Astrocyte (in vitro differentiated cells and primary cell): ENCODE measurements at regions not wholly inside any gene's neighbourhood (a gene's known extent, or its start where the extent isn't known, plus 50 kb on each side); places are given as distances from the start of the nearest gene placed in this dataset.

Source experiments
- DNase-seq: peaks from one replicate; pipeline ENCODE4 v3.0.0-alpha.2; 2010; ENCODE audit warnings: low read depth
- FAIRE-seq: peaks from 2 replicates; lab custom pipeline; 2011; peaks lifted over from hg19 to GRCh38; lab: Jason Lieb, UNC
- H2AFZ ChIP-seq: 2 replicates; pipeline ENCODE4 v1.6.0; 2012; ENCODE audit warnings: low read depth, low read length, inconsistent platforms
- H3K27ac ChIP-seq: 2 replicates; pipeline ENCODE4 v1.5.1; 2011; ENCODE audit warnings: low read depth, low read length, inconsistent platforms
- H3K27me3 ChIP-seq: 2 replicates; pipeline ENCODE4 v1.6.0; 2011; ENCODE audit warnings: low read length, inconsistent platforms; ENCODE audit not compliant: insufficient read depth
- H3K36me3 ChIP-seq: 2 replicates; pipeline ENCODE4 v1.5.1; 2011; ENCODE audit warnings: low read length, inconsistent platforms; ENCODE audit not compliant: insufficient read depth
- H3K4me1 ChIP-seq: 2 replicates; pipeline ENCODE4 v1.5.1; 2011; ENCODE audit warnings: low read length, inconsistent platforms; ENCODE audit not compliant: insufficient read depth
- H3K4me2 ChIP-seq: 2 replicates; pipeline ENCODE4 v1.6.0; 2012; ENCODE audit warnings: low read length, inconsistent platforms
- H3K4me3 ChIP-seq: 2 replicates; pipeline ENCODE4 v1.5.1; 2011; ENCODE audit warnings: low read depth, mild to moderate bottlenecking, low read length, inconsistent platforms; ENCODE audit not compliant: insufficient read depth
- H3K79me2 ChIP-seq: 2 replicates; pipeline ENCODE4 v1.6.0; 2012; ENCODE audit warnings: mild to moderate bottlenecking, low read length, inconsistent platforms; ENCODE audit not compliant: insufficient read depth
- H3K9ac ChIP-seq: 2 replicates; pipeline ENCODE4 v1.6.0; 2012; ENCODE audit warnings: mild to moderate bottlenecking, low read length, inconsistent platforms
- H3K9me3 ChIP-seq: 2 replicates; pipeline ENCODE4 v1.5.1; 2012; ENCODE audit warnings: low read depth, mild to moderate bottlenecking, low read length, inconsistent platforms; ENCODE audit not compliant: insufficient read depth
- H4K20me1 ChIP-seq: 2 replicates; pipeline ENCODE4 v1.6.0; 2012; ENCODE audit warnings: low read length, inconsistent platforms; ENCODE audit not compliant: insufficient read depth
- H3K27ac Mint-ChIP-seq: one replicate; pipeline ENCODE4 v1.8.0; 2021; ENCODE audit warnings: mild to moderate bottlenecking, mixed read lengths; ENCODE audit not compliant: unreplicated experiment
- H3K27me3 Mint-ChIP-seq: one replicate; pipeline ENCODE4 v1.8.0; 2021; ENCODE audit warnings: low read depth, mixed read lengths; ENCODE audit not compliant: unreplicated experiment
- H3K36me3 Mint-ChIP-seq: one replicate; pipeline ENCODE4 v1.8.0; 2021; ENCODE audit warnings: low read depth, mixed read lengths; ENCODE audit not compliant: unreplicated experiment
- H3K4me1 Mint-ChIP-seq: one replicate; pipeline ENCODE4 v1.8.0; 2021; ENCODE audit warnings: low read depth, mixed read lengths; ENCODE audit not compliant: unreplicated experiment
- H3K4me3 Mint-ChIP-seq: one replicate; pipeline ENCODE4 v1.8.0; 2021; ENCODE audit warnings: mild to moderate bottlenecking, moderate library complexity, mixed read lengths; ENCODE audit not compliant: unreplicated experiment
- H3K9me3 Mint-ChIP-seq: one replicate; pipeline ENCODE4 v1.8.0; 2021; ENCODE audit warnings: mild to moderate bottlenecking, mixed read lengths; ENCODE audit not compliant: unreplicated experiment
- EZH2 ChIP-seq: IDR thresholded peaks from 2 replicates; pipeline ENCODE4 v1.6.1; 2012; ENCODE audit warnings: mild to moderate bottlenecking, low read length, inconsistent platforms; ENCODE audit not compliant: insufficient read depth
- TF ChIP-seq, protein P1 (sequence below): IDR thresholded peaks from 2 replicates; pipeline ENCODE4 v1.5.1; 2011; ENCODE audit warnings: low read depth, mild to moderate bottlenecking, inconsistent platforms, low read length, moderate library complexity; ENCODE audit not compliant: insufficient read depth

DNA sequence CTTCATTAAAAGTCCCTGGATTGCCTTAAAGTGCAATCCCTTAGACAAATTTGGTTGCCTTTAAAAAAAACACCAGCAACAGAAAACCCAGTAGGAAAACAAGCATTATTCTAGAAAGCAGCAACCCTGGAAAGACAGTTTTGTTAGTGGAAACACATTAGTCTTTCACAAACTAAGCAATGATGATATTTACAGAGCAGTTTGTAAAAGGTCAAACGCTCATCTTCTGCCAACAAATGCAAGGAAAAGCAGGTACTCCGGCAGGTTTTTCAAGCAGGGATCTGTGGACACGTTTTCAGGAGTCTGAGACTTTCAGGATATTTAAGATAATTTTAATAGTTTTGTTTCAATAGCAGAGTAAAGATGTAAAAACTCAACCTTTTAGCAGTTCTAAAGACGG is 202.2 kb downstream of the EXOC5 start:
- Histone ChIP-seq H3K36me3 (no peaks in the 10 kb centered on the region), H3K9me3 (no peaks in the 10 kb centered on the region), H3K4me3 (no peak overlapping the region), H3K9ac (no peak overlapping the region), H2AFZ (no peak overlapping the region), H4K20me1 (no peaks in the 10 kb centered on the region), H3K4me2 (no peak overlapping the region), H3K27ac (no peak overlapping the region), H3K79me2 (no peaks in the 10 kb centered on the region), H3K27me3 (no peaks in the 10 kb centered on the region), H3K4me1 (no peaks in the 10 kb centered on the region)
- Mint-ChIP-seq H3K4me1 (no peaks in the 10 kb centered on the region), H3K9me3 (no peaks in the 10 kb centered on the region), H3K27ac (no peak overlapping the region), H3K4me3 (no peak overlapping the region), H3K27me3 (peaks cover 6% of the 10 kb centered on the region), H3K36me3 (no peaks in the 10 kb centered on the region)
- FAIRE-seq (no peak), DNase-seq (no peak)
- no peak for TF ChIP-seq EZH2
- TF ChIP-seq, protein P1, sequence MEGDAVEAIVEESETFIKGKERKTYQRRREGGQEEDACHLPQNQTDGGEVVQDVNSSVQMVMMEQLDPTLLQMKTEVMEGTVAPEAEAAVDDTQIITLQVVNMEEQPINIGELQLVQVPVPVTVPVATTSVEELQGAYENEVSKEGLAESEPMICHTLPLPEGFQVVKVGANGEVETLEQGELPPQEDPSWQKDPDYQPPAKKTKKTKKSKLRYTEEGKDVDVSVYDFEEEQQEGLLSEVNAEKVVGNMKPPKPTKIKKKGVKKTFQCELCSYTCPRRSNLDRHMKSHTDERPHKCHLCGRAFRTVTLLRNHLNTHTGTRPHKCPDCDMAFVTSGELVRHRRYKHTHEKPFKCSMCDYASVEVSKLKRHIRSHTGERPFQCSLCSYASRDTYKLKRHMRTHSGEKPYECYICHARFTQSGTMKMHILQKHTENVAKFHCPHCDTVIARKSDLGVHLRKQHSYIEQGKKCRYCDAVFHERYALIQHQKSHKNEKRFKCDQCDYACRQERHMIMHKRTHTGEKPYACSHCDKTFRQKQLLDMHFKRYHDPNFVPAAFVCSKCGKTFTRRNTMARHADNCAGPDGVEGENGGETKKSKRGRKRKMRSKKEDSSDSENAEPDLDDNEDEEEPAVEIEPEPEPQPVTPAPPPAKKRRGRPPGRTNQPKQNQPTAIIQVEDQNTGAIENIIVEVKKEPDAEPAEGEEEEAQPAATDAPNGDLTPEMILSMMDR: no peak

DNA sequence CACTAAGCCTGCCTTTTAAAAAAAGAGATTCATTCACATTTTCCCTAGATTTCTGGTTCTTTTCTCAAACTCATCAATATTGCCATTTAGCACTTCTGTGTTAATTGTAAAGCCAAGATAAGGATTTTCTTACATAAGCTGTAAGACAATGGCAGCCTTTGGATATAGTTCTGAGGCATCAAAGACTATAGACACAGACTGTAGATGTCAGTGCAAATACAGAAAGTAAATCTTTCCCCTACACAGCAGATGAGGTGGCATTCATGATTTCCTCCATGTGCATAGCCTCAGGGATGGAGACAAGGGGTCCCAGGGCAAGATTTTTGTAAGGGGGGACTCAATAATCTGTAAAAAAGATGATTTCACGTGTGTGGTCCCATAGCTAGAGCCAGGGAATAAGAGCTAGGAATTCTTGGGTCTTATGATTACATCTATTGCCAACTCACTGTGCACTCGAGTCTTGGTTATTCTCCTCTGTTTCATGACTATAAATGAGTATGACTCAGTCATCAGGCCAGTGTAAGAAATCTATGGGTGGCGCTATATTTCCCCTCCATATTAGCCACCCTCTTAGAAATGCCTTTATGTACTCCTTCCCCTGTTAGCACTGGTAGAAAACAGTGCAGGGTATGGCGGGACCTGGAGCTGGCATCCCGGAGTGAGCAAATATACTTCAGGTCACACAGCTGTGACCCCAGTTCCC is 207.5 kb downstream of the EXOC5 start:
- Histone ChIP-seq H3K27ac (no peak overlapping the region), H2AFZ (no peak overlapping the region), H3K4me1 (no peaks in the 10 kb centered on the region), H3K79me2 (no peaks in the 10 kb centered on the region), H3K9ac (no peak overlapping the region), H3K9me3 (no peaks in the 10 kb centered on the region), H3K4me3 (no peak overlapping the region), H3K27me3 (no peaks in the 10 kb centered on the region), H4K20me1 (no peaks in the 10 kb centered on the region), H3K36me3 (no peaks in the 10 kb centered on the region), H3K4me2 (no peak overlapping the region)
- DNase-seq (no peak), FAIRE-seq (no peak)
- H3K9me3 Mint-ChIP-seq: no peaks in the 10 kb centered on the region
- peaks cover 7% of the 10 kb centered on the region for H3K4me1 Mint-ChIP-seq
- no peak overlapping the region for H3K27ac Mint-ChIP-seq
- H3K4me3 Mint-ChIP-seq: no peak overlapping the region
- no peak for TF ChIP-seq EZH2
- TF ChIP-seq, protein P1: no peak
- peaks cover 9% of the 10 kb centered on the region for H3K27me3 Mint-ChIP-seq
- H3K36me3 Mint-ChIP-seq: no peaks in the 10 kb centered on the region

DNA sequence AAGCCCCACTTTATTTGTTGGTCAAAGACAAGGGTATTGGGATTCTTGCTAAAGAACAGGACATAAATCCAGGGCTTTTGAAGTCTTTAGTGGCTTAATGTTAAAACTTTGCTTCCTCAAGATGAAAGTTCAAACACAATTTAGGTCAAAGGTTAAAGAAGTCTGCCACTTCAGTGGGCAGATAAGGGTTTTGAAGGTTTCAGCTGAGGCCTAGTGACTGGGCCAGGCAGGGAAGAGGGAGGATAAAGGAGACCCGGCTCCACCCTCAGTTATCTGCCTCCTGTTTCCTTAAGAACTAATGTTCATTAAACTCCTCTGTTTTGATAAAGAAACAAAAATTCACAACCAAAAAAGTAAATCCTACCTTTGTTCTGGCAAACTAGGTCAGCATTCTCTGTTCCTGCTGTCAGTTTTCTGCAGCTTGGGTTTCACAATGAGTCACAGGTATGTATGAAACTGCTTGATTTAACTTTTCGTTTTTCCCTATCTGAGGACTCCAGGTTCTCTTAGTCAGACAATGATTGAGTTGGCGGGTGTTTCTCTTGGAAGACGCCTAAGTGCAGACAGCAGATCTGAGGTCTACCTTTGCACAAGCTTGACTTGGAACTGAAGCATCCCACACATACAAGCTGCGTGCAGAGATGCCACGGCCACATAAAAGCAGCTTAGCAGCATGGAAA is 208.3 kb downstream of the EXOC5 start:
- Mint-ChIP-seq H3K4me3 (no peak overlapping the region), H3K36me3 (no peaks in the 10 kb centered on the region), H3K4me1 (peaks cover 7% of the 10 kb centered on the region), H3K9me3 (no peaks in the 10 kb centered on the region), H3K27me3 (peaks cover 10% of the 10 kb centered on the region), H3K27ac (no peak overlapping the region)
- H3K27me3 ChIP-seq: no peaks in the 10 kb centered on the region
- no peaks in the 10 kb centered on the region for H3K9me3 ChIP-seq
- H3K4me3 ChIP-seq: no peak overlapping the region
- H3K27ac ChIP-seq: no peak overlapping the region
- H3K79me2 ChIP-seq: no peaks in the 10 kb centered on the region
- TF ChIP-seq, protein P1: no peak
- TF ChIP-seq EZH2: no peak
- no peaks in the 10 kb centered on the region for H4K20me1 ChIP-seq
- no peak overlapping the region for H2AFZ ChIP-seq
- H3K4me2 ChIP-seq: no peak overlapping the region
- H3K4me1 ChIP-seq: no peaks in the 10 kb centered on the region
- no peaks in the 10 kb centered on the region for H3K36me3 ChIP-seq
- DNase-seq (no peak), FAIRE-seq (no peak)
- H3K9ac ChIP-seq: no peak overlapping the region
